Ectodermal cell (in vitro differentiated cells): ENCODE measurements at regions not wholly inside any gene's neighbourhood (a gene's known extent, or its start where the extent isn't known, plus 50 kb on each side); places are given as distances from the start of the nearest gene placed in this dataset.

ENCODE experiments used
- H3K27ac ChIP-seq: 2 replicates; pipeline ENCODE4 v1.7.0; 2013; ENCODE audit warnings: mild to moderate bottlenecking, low read depth, low read length; ENCODE audit not compliant: insufficient read depth, poor library complexity, severe bottlenecking
- H3K27me3 ChIP-seq: 2 replicates; pipeline ENCODE4 v1.7.0; 2013; ENCODE audit warnings: mild to moderate bottlenecking, low read length; ENCODE audit not compliant: insufficient read depth, control insufficient read depth, poor library complexity, severe bottlenecking
- H3K36me3 ChIP-seq: one replicate; pipeline ENCODE4 v1.7.0; 2013; ENCODE audit warnings: low read length; ENCODE audit not compliant: control insufficient read depth, insufficient read depth
- H3K4me1 ChIP-seq: one replicate; pipeline ENCODE4 v1.7.0; 2013; ENCODE audit warnings: low read length; ENCODE audit not compliant: control insufficient read depth, insufficient read depth
- H3K4me3 ChIP-seq: 2 replicates; pipeline ENCODE4 v1.7.0; 2013; ENCODE audit warnings: low read depth, low read length, control low read depth; ENCODE audit not compliant: insufficient read depth
- H3K9me3 ChIP-seq: 2 replicates; pipeline ENCODE4 v1.7.0; 2013; ENCODE audit warnings: mild to moderate bottlenecking, low read length, moderate library complexity; ENCODE audit not compliant: control insufficient read depth
- WGBS, 2 experiments: methylation state at CpG; one replicate each; pipeline ENCODE4 v1.1.7; 2013; ENCODE audit warnings: missing lambda C conversion rate in 2 of 2; 5-methylcytosine and 5-hydroxymethylcytosine counted together

- H3K27me3 ChIP-seq = no peaks in the 10 kb centered on the region
- 97% methylated on average over 3 of the region's 3 CpGs for WGBS, 2 experiments
Observed at GRCh38 chr9:23545728-23546127, 280.3 kb downstream of the ELAVL2 start.

GRCh38 chr9:23551311-23551721 lies 274.7 kb downstream of the ELAVL2 start:
- 89 to 90% methylated on average over 2 of the region's 2 CpGs for WGBS, 2 experiments
- no peak overlapping the region for H3K4me3 ChIP-seq
- no peak overlapping the region for H3K27ac ChIP-seq
- no peaks in the 10 kb centered on the region for H3K27me3 ChIP-seq
- H3K36me3 ChIP-seq = no peaks in the 10 kb centered on the region
- H3K9me3 ChIP-seq = no peaks in the 10 kb centered on the region
- H3K4me1 ChIP-seq = peaks cover 9% of the 10 kb centered on the region

More at GRCh38 chr9:23545728-23546127, 280.3 kb downstream of the ELAVL2 start:
- no peak overlapping the region for H3K4me3 ChIP-seq
- H3K27ac ChIP-seq = no peak overlapping the region
- no peaks in the 10 kb centered on the region for H3K9me3 ChIP-seq
- H3K36me3 ChIP-seq = no peaks in the 10 kb centered on the region
- H3K4me1 ChIP-seq = no peaks in the 10 kb centered on the region

GRCh38 chr9:23551929-23552707 lies 273.9 kb downstream of the ELAVL2 start:
- Histone ChIP-seq H3K4me3 (no peak overlapping the region), H3K27ac (no peak overlapping the region), H3K36me3 (no peaks in the 10 kb centered on the region), H3K27me3 (no peaks in the 10 kb centered on the region), H3K9me3 (no peaks in the 10 kb centered on the region), H3K4me1 (peaks cover 12% of the 10 kb centered on the region)
- 93 to 97% methylated on average over 5 of the region's 5 CpGs for WGBS, 2 experiments

GRCh38 chr9:23552876-23553601 lies 273.0 kb downstream of the ELAVL2 start:
- Histone ChIP-seq H3K27me3 (no peaks in the 10 kb centered on the region), H3K4me1 (peaks cover 12% of the 10 kb centered on the region), H3K27ac (no peak overlapping the region), H3K4me3 (no peak overlapping the region), H3K9me3 (no peaks in the 10 kb centered on the region), H3K36me3 (no peaks in the 10 kb centered on the region)
- 96 to 97% methylated on average over 7 to 8 of the region's 8 CpGs for WGBS, 2 experiments

DNA sequence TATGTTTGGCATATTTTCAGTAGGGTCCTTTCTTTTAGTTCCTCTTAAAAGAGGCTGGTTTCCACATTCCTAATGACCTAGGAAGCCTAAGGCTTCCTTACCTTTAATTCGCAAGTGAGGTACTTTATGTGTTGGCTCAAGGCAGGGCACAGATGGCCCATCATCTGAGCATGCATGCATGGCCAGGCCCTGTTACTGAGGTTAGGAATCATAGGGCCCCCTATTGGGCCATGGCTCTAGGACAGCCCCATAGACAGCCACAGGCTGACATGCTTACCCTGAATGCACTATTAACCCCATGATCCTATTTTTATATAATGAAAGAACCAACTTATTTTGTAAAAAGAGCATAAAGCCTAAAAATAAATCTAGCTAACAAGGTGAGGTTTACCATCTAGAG lies 271.4 kb downstream of the ELAVL2 start:
- Histone ChIP-seq H3K4me3 (no peak overlapping the region), H3K27ac (no peak overlapping the region), H3K27me3 (no peaks in the 10 kb centered on the region), H3K4me1 (peaks cover 12% of the 10 kb centered on the region), H3K36me3 (no peaks in the 10 kb centered on the region), H3K9me3 (no peaks in the 10 kb centered on the region)
- 95 to 96% methylated on average over 1 of the region's 1 CpG for WGBS, 2 experiments

DNA sequence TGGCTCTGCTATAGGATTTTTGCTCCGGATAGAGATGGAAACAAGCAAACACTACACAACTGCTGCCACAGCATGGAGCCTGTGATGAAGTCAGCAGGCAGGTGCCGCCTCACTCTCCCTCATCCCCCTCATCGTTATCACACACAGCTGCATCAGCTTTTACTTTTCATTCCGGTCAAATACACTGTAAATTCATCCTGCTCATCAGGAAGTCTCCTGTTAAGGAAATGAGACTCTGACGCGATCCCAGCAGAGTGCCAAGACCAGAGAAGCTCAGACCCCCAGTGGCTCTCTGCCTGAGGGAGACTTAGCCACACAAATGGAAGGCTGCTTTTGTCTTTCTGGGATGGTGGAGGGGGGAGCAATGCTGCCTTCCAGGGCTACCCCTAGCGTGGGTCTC lies 270.2 kb downstream of the ELAVL2 start:
- H3K27ac ChIP-seq = no peak overlapping the region
- 7 to 11% methylated on average over 7 of the region's 7 CpGs for WGBS, 2 experiments
- no peak overlapping the region for H3K4me3 ChIP-seq
- H3K27me3 ChIP-seq = no peaks in the 10 kb centered on the region
- H3K9me3 ChIP-seq = no peaks in the 10 kb centered on the region
- H3K4me1 ChIP-seq = peaks cover 12% of the 10 kb centered on the region
- H3K36me3 ChIP-seq = no peaks in the 10 kb centered on the region

DNA sequence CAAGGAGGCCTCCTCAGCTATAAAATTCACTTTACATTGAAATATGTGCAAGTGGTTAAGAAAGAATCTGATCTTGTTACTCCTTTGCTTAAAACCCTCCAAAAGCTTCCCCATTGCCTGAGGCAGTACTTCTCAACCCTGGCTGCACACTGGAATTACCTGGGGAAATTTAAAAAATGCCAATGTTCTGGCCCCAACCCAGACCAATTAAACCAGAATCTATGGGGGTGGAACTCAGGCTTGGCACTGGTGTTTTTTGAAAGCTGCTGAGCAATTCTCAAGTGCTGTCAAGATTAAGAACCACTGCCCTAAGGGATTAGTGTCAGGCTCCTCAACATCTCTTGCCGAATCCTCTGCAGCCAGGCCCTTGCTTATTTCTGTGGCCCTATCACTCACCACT lies 269.6 kb downstream of the ELAVL2 start:
- Histone ChIP-seq H3K4me1 (peaks cover 12% of the 10 kb centered on the region), H3K36me3 (no peaks in the 10 kb centered on the region), H3K27me3 (no peaks in the 10 kb centered on the region), H3K27ac (no peak overlapping the region), H3K4me3 (no peak overlapping the region), H3K9me3 (no peaks in the 10 kb centered on the region)
- WGBS, 2 experiments = 60% methylated on average over 1 of the region's 1 CpG

DNA sequence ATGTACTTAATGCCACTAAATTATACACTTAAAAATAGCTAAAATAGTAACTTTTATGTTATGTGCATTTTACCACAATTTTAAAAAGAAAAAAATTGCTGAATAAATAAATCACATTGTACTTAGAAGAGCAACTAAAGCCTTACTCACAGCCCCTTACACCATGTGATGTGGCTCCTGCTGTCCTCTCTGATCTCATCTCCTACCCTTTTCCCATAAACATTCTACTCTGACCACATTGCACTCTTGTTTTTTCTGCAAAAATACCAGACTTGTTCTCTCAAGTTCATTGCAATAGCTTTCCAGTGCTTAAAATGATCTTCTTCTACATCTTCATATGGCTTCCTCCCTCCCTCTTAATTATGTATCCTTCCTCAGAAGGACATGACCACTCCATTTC lies 268.4 kb downstream of the ELAVL2 start:
- Histone ChIP-seq H3K4me3 (no peak overlapping the region), H3K9me3 (no peaks in the 10 kb centered on the region), H3K27me3 (no peaks in the 10 kb centered on the region), H3K4me1 (peaks cover 12% of the 10 kb centered on the region), H3K27ac (no peak overlapping the region), H3K36me3 (no peaks in the 10 kb centered on the region)

DNA sequence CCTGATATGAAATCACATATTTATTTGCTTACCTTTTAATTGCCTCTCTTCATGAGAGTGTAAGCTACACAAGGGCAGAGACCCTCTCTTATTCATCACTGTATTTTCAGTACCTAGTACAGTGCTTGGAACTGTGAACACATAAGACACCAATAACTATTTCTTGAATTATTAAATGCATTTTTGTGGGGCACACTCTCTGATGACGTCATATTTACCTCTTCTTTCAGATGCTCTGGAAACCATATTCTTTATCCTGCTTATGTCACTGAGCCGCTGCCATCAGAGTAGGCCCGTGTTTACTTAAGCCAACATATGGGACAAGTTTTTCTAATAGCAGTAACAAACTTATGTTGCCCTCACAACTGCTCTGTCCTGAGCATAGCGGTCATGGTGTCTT lies 266.5 kb downstream of the ELAVL2 start:
- H3K4me3 ChIP-seq = no peak overlapping the region
- H3K27me3 ChIP-seq = no peaks in the 10 kb centered on the region
- H3K36me3 ChIP-seq = no peaks in the 10 kb centered on the region
- peaks cover 12% of the 10 kb centered on the region for H3K4me1 ChIP-seq
- 97% methylated on average over 4 of the region's 4 CpGs for WGBS, 2 experiments
- no peaks in the 10 kb centered on the region for H3K9me3 ChIP-seq
- no peak overlapping the region for H3K27ac ChIP-seq

GRCh38 chr9:23563517-23563916 lies 262.5 kb downstream of the ELAVL2 start:
- no peak overlapping the region for H3K27ac ChIP-seq
- WGBS, 2 experiments = 90 to 95% methylated on average over 1 to 3 of the region's 3 CpGs
- no peaks in the 10 kb centered on the region for H3K9me3 ChIP-seq

More at GRCh38 chr9:23563517-23563916, 262.5 kb downstream of the ELAVL2 start:
- Histone ChIP-seq H3K36me3 (no peaks in the 10 kb centered on the region), H3K4me1 (no peaks in the 10 kb centered on the region), H3K27me3 (no peaks in the 10 kb centered on the region), H3K4me3 (no peak overlapping the region)
